ENCODE measurements at regions not wholly inside any gene's neighbourhood (a gene's known extent, or its start where the extent isn't known, plus 50 kb on each side); places are given as distances from the start of the nearest gene placed in this dataset.

- TF ChIP-seq, protein P1, sequence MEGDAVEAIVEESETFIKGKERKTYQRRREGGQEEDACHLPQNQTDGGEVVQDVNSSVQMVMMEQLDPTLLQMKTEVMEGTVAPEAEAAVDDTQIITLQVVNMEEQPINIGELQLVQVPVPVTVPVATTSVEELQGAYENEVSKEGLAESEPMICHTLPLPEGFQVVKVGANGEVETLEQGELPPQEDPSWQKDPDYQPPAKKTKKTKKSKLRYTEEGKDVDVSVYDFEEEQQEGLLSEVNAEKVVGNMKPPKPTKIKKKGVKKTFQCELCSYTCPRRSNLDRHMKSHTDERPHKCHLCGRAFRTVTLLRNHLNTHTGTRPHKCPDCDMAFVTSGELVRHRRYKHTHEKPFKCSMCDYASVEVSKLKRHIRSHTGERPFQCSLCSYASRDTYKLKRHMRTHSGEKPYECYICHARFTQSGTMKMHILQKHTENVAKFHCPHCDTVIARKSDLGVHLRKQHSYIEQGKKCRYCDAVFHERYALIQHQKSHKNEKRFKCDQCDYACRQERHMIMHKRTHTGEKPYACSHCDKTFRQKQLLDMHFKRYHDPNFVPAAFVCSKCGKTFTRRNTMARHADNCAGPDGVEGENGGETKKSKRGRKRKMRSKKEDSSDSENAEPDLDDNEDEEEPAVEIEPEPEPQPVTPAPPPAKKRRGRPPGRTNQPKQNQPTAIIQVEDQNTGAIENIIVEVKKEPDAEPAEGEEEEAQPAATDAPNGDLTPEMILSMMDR (IDR thresholded peaks at IDR 0.05) = no peak
- no peak for TF ChIP-seq POLR2A (IDR thresholded peaks at IDR 0.05)
Observed at GRCh38 chr9:93814077-93814956, 140.8 kb downstream of the BARX1 start.

All from thyroid gland (tissue), 4 donors.